IPS DF 6.9 (cell line): ENCODE measurements at regions not wholly inside any gene's neighbourhood (a gene's known extent, or its start where the extent isn't known, plus 50 kb on each side); places are given as distances from the start of the nearest gene placed in this dataset.

ENCODE experiments used
- DNase-seq: peaks from one replicate; pipeline ENCODE4 v3.0.0-alpha.2; 2013; ENCODE audit warnings: low read depth, low spot score
- H3K27ac ChIP-seq: one replicate; pipeline ENCODE4 v1.5.1; 2013; ENCODE audit warnings: low read length, control low read depth
- H3K27me3 ChIP-seq: 2 replicates; pipeline ENCODE4 v1.6.1; 2013; ENCODE audit warnings: mild to moderate bottlenecking, low read length; ENCODE audit not compliant: control insufficient read depth, insufficient read depth
- H3K36me3 ChIP-seq: 2 replicates; pipeline ENCODE4 v1.6.1; 2013; ENCODE audit warnings: low read length; ENCODE audit not compliant: control insufficient read depth, insufficient read depth
- H3K4me1 ChIP-seq: 2 replicates; pipeline ENCODE4 v1.6.1; 2013; ENCODE audit warnings: low read length; ENCODE audit not compliant: control insufficient read depth, insufficient read depth
- H3K4me3 ChIP-seq: 2 replicates; pipeline ENCODE4 v1.5.1; 2013; ENCODE audit warnings: mild to moderate bottlenecking, low read length
- H3K9me3 ChIP-seq: 2 replicates; pipeline ENCODE4 v1.6.1; 2013; ENCODE audit warnings: low read length, inconsistent platforms; ENCODE audit not compliant: control insufficient read depth, insufficient read depth
- WGBS: extraction: QIAGEN DNeasy Blood & Tissue Kit; methylation state at CpG from one replicate; pipeline ENCODE4 v1.1.7; 2013; ENCODE audit warnings: mixed read lengths, missing lambda C conversion rate; ENCODE audit not compliant: insufficient read length, insufficient coverage; 5-methylcytosine and 5-hydroxymethylcytosine counted together

DNA sequence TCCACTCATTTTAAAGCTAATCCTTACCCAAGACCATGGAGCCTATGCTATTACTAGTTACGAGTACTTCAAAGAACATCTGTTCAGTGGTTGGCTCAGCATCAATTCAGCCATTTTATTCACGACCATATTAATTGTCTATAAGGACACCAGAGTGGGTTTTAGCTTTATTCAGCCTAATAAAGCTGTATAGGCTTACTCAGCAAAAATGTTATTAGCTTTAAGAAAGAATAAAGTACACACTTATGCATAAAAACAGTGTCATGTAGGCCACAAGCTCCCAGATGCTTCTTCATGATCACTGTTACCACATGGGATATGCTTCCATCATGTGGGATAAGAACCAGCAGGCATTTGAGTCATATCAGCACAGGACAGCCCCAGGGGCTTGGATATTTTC lies 87.4 kb upstream of the GPR149 start:
- H3K4me1 ChIP-seq = no peaks in the 10 kb centered on the region
- no peak overlapping the region for H3K27ac ChIP-seq
- no peak for DNase-seq
- H3K9me3 ChIP-seq = no peaks in the 10 kb centered on the region
- no CpG with 5 or more reads among the region's 2 CpGs for WGBS
- no peaks in the 10 kb centered on the region for H3K36me3 ChIP-seq
- no peak overlapping the region for H3K4me3 ChIP-seq
- no peaks in the 10 kb centered on the region for H3K27me3 ChIP-seq

DNA sequence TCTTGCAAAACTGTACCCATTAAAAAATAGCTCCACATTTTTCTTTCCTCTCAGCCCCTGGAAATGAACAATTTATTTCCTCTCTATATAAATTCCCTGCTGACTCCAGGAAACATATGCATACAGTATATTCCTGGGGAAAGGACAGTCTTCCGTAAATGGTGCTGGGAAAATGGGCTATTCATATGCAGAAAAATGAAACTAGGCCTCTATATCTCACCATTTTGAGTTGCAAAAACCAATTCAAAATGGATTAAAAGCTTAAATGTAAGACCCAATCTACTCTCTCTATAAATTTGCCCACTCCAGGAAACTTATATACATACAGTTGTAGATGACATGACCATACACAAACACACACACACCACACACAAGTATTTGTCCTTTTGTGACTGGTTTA lies 85.9 kb upstream of the GPR149 start:
- no peak overlapping the region for H3K4me3 ChIP-seq
- DNase-seq = no peak
- H3K27ac ChIP-seq = no peak overlapping the region
- no peaks in the 10 kb centered on the region for H3K27me3 ChIP-seq
- no peaks in the 10 kb centered on the region for H3K36me3 ChIP-seq
- no peaks in the 10 kb centered on the region for H3K4me1 ChIP-seq
- WGBS = no CpG with 5 or more reads among the region's 1 CpG
- no peaks in the 10 kb centered on the region for H3K9me3 ChIP-seq

DNA sequence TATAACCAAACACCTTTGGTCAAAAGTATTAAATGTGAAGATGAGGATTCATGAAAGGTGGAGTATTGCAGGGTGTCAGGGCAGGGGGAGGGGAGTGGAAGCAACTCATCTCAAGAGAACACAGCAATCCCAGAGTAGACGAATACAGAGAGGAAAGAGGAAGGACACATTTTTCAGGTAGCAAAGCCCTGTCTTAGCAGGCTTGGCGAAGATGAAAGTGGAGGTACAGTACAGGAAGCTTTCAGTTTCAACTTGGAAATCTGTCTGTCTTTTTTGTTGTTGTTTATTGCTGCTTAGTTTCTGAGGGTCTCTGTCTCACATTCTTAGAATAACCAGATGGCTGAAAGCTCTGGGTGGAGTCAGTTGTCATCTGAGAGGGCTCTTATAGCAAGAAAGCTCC lies 80.8 kb upstream of the GPR149 start:
- no peak for DNase-seq
- H3K4me3 ChIP-seq = no peak overlapping the region
- H3K9me3 ChIP-seq = no peaks in the 10 kb centered on the region
- no peaks in the 10 kb centered on the region for H3K27me3 ChIP-seq
- WGBS = no CpG with 5 or more reads among the region's 2 CpGs
- H3K27ac ChIP-seq = no peak overlapping the region
- H3K4me1 ChIP-seq = no peaks in the 10 kb centered on the region
- H3K36me3 ChIP-seq = no peaks in the 10 kb centered on the region

DNA sequence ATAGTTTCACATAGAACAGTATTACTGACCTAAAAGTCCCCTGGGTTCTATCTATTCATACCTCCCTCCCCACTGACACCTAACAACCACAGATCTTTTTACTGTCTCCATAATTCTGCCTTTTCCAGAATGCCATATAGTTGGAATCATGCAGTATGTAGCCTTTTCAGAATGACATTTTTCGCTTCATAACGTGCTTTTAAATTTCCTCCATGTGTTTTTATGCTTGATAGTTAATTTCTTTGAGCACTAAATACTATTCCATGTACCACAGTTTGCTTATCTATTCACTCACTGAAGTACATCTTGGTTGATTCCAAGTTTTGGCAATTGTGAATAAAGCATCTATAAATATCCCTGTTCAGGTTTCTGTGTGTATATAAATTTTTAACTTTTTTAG lies 77.7 kb upstream of the GPR149 start:
- WGBS = no CpG with 5 or more reads among the region's 2 CpGs
- H3K9me3 ChIP-seq = no peaks in the 10 kb centered on the region
- H3K27ac ChIP-seq = no peak overlapping the region
- no peaks in the 10 kb centered on the region for H3K36me3 ChIP-seq
- DNase-seq = no peak
- no peak overlapping the region for H3K4me3 ChIP-seq
- H3K4me1 ChIP-seq = no peaks in the 10 kb centered on the region
- no peaks in the 10 kb centered on the region for H3K27me3 ChIP-seq

DNA sequence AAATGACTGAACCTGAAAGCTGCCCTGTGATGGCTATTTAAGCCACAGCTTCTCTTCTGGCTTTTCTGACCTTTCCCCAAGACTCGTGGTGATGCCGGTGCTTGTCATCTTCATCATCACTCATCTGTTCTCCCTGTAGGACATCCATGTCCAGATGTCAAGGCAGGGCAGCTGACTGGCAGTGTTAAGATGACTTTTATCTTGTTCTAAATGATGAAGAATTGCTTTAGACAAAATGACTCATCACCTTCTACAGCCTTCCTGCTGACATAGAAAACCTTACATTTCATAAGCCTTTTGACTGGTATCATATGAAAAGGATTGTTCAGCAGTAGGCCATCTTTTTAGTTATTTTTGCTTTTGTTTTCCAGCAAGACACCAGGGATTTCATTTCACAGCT lies 67.0 kb upstream of the GPR149 start:
- WGBS = no CpG with 5 or more reads among the region's 2 CpGs

DNA sequence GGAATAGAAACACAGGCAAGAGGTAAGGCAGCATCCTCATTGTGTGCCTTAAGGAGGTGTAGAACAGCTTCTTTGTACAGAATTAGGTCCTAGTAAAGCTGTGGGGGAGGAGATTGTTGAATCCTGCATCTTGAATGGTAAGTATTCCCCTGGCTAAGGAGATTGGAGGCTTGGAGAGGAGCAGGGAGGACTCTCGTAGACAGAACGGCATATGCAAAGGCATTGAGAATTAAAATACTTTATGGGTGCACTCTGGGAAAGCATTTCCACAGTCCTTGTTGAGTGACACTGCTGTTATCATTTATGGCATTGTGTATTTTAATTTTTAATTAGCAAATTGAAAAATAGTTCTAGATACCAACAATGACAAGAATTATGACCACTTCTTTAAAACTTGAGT lies 66.5 kb upstream of the GPR149 start:
- Histone ChIP-seq H3K27ac (no peak overlapping the region), H3K4me1 (no peaks in the 10 kb centered on the region), H3K9me3 (no peaks in the 10 kb centered on the region), H3K4me3 (no peak overlapping the region), H3K36me3 (no peaks in the 10 kb centered on the region), H3K27me3 (no peaks in the 10 kb centered on the region)
- no CpG with 5 or more reads among the region's 2 CpGs for WGBS
- no peak for DNase-seq

More for the DNA sequence above, 67.0 kb upstream of the GPR149 start:
- H3K9me3 ChIP-seq = no peaks in the 10 kb centered on the region
- no peak overlapping the region for H3K4me3 ChIP-seq
- no peaks in the 10 kb centered on the region for H3K4me1 ChIP-seq
- no peaks in the 10 kb centered on the region for H3K27me3 ChIP-seq
- no peak for DNase-seq
- no peaks in the 10 kb centered on the region for H3K36me3 ChIP-seq
- no peak overlapping the region for H3K27ac ChIP-seq

DNA sequence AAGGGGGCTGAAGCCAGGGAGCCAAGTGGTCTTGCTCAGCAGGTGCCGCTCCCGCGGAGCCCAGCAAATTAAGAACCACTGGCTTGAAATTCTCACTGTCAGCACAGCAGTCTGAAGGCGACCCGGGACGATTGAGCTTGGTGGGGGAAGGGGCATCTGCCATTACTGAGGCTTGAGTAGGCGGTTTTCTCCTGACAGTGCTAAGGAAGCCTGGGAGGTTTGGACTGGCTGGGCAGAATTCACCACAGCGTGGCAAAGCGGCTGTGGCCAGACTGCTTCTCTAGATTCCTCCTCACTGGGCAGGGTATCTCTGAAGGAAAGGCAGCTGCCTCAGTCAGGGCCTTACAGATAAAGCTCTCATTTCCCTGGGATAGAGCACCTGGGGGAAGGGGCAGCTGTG lies 57.0 kb upstream of the GPR149 start:
- DNase-seq = no peak
- no CpG with 5 or more reads among the region's 9 CpGs for WGBS
- Histone ChIP-seq H3K27ac (no peak overlapping the region), H3K27me3 (no peaks in the 10 kb centered on the region), H3K4me1 (peaks cover 5% of the 10 kb centered on the region), H3K9me3 (no peaks in the 10 kb centered on the region), H3K36me3 (no peaks in the 10 kb centered on the region), H3K4me3 (no peak overlapping the region)

DNA sequence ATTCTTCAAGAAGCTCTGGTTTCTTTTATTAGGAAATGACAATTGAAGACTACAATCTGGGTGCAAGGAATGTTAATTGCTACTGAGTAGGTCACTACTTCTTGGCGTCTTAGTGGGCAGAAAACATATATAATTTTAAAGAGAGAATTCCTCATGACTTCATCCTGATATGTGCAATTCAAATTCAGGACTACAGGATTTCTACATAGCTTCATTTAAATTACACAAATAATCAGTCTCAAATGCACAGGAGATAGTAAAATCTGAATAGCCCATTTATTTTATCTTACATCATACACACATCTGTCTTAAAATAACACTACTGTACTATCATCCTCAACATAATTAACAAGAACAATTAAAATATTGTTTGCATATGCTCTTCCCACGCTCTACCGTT lies 52.5 kb upstream of the GPR149 start:
- H3K27me3 ChIP-seq = no peaks in the 10 kb centered on the region
- WGBS = no CpG with 5 or more reads among the region's 3 CpGs
- H3K4me1 ChIP-seq = peaks cover 5% of the 10 kb centered on the region
- DNase-seq = no peak
- H3K4me3 ChIP-seq = no peak overlapping the region
- no peaks in the 10 kb centered on the region for H3K9me3 ChIP-seq
- H3K36me3 ChIP-seq = no peaks in the 10 kb centered on the region
- no peak overlapping the region for H3K27ac ChIP-seq

DNA sequence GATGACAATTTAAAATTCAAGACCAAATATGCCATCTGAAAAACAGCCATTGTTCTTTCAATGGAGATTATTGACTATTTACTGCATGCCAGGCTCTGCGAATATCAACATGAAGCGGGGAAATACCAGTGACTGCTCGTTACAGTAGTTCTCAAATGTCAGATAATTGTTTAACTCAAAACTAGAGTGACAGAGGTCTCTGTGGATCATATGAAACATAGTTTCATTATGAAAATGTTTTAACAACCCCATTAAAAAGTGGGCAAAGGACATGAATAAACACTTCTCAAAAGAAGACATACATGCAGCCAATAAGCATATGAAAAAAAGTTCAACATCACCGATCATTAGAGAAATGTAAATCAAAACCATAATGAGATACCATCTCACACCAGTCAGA lies 50.0 kb upstream of the GPR149 start:
- Histone ChIP-seq H3K36me3 (no peaks in the 10 kb centered on the region), H3K27me3 (no peaks in the 10 kb centered on the region), H3K4me3 (no peak overlapping the region), H3K4me1 (no peaks in the 10 kb centered on the region), H3K27ac (no peak overlapping the region), H3K9me3 (no peaks in the 10 kb centered on the region)
- no CpG with 5 or more reads among the region's 4 CpGs for WGBS
- DNase-seq = no peak
